ENCODE measurements at regions not wholly inside any gene's neighbourhood (a gene's known extent, or its start where the extent isn't known, plus 50 kb on each side); places are given as distances from the start of the nearest gene placed in this dataset.
"Not testable (repeated sequence)": the region's sequence is repeated elsewhere in the genome, so short reads cannot be mapped to it uniquely, and the experiment has no call there.

DNA sequence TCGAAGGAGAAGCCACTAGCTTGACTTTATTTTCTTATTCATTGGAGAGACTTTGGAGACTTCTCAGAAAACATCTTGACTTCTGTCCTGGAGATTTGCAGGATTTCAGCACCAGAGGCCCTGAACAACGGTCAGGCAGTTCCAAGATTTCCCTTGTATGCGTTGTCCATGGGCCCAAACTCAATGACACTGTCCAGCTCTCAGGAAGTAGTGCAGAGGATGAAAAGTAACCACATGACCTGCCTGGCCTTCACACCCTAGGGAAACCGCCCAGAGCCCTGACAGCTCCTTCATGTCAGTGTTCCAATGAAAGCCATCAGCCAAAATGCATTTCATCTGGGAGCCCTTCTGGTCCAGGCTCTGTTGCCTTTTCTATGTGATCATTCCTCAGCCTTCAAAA, 214.1 kb downstream of the BLID start:
- no peak for DNase-seq (ENCODE audit: low read depth in 2 of 2)

- not testable (repeated sequence) for DNase-seq (ENCODE audit: low read depth in 2 of 2)
Observed at GRCh38 chr11:121901417-121901816, 214.6 kb downstream of the BLID start.

DNA sequence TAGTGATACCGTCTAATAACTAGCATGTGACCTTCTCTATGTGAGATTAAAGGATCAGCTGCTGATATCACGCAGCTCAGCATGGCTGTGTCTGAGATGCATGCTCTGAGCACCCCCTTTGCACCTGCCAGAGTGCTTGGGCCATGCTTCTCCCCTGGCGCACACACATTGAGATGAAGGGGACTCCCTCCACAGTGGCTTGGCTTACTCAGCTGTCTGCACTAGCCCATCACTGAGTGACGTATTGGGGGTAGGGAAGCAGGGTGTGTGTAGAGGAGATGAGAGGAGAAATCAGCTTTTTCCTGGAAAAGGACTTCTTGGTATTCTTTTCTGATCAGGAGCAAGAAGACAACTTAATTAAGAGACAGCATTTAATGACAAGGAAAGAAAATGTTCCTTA, 216.5 kb downstream of the BLID start:
- DNase-seq (ENCODE audit: low read depth in 2 of 2): no peak

GRCh38 chr11:121898903-121899302, 217.1 kb downstream of the BLID start:
- no peak for DNase-seq (ENCODE audit: low read depth in 2 of 2)

GRCh38 chr11:121895919-121896318, 220.1 kb downstream of the BLID start:
- peak in 1 of 2 experiments; percentile 57 for DNase-seq (ENCODE audit: low read depth in 2 of 2)

GRCh38 chr11:121894581-121894980, 221.4 kb downstream of the BLID start:
- DNase-seq (ENCODE audit: low read depth in 2 of 2): no peak

DNA sequence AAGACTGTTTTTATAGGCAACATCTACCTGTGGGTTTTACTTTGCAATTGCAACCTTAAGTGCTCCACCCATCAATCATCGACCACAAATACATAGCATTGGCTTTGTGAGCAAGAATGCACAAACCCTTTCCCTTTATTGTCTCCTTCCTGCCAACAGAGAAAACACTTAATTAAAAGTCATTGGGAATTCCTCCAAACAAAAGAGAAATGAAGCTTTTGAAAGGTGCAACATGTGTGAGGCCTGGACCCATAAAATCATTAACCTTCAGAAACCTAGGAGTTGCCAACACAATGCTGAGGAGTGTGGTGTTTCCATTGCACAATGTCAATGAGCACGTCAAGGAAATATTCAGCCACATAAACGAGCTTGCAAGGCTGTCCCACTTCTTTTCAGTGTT, 223.2 kb downstream of the BLID start:
- DNase-seq (ENCODE audit: low read depth in 2 of 2): no peak

DNA sequence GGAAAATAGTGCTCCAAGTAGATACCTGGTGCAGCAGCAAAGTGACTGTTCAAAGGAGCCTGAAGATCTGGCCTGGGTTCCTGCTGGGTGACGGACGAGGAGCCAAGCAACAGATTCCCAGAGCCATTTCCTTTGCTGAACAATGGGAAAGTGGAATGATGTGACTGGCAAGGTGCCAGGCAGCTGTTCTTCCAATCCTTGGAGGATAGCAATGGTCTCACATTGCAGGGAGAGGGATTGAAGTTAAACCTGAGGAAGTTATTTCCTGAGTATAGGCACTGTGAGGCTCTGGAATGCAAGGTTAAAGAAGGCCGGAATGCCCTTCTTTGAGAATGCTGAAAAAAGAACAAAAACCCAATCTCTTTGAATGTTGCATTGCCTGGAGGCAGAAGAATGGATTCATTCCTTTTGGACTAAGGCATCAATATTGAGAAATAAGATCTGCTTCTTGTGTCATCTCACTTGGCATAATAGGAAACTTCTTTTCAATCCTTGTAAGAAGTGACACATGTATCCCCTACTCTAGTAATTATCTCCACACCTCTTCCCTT, 223.8 kb downstream of the BLID start:
- peak; percentile 62 to 70 for DNase-seq (ENCODE audit: low read depth in 2 of 2)

GRCh38 chr11:121890946-121891515, 225.0 kb downstream of the BLID start:
- no peak for DNase-seq (ENCODE audit: low read depth in 2 of 2)

DNA sequence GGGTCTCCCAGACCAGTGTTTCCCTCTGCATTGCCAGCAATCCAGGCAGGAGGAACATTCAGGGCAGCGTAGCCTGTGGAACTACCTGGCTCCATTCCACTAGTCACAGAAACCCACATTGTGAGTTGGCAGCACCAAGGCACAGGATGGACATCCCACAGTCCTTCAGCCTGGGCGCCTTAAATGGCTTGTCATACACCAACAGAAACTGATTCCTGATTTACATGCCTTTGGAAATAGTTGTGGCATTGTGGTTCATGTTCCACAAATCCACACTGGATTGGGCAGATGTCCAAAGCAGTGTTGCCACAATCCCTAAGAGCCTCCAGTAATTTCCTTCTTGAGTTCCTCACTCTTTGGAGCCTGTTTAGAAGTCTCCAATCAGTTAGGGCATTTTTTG, 225.6 kb downstream of the BLID start:
- peak; percentile 91 to 93 for DNase-seq (ENCODE audit: low read depth in 2 of 2)

- no peak for DNase-seq (ENCODE audit: low read depth in 2 of 2)
Observed at GRCh38 chr11:121889931-121890330, 226.1 kb downstream of the BLID start.

- no peak for DNase-seq (ENCODE audit: low read depth in 2 of 2)
Observed at GRCh38 chr11:121889186-121889585, 226.8 kb downstream of the BLID start.

- no peak for DNase-seq (ENCODE audit: low read depth in 2 of 2)
Observed at GRCh38 chr11:121887976-121888557, 227.9 kb downstream of the BLID start.

DNA sequence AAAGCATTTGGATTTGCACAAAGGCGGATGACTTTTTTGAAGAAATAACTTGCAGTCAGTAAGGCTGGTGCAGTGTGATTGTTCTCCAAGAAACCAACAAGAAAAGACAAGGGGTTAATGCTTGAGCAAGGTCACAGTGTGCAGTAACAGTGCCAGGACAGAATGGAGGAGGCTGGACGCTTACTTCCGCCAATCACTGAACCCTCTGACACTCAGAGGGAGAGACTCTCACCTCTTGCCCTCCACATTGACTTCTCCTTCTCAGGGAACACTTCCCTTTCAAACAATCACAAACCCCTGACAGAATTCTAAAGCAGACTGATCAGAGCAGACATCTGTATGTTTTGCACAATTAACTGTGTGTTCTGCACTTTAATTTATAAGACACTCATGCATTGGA, 228.4 kb downstream of the BLID start:
- DNase-seq (ENCODE audit: low read depth in 2 of 2): no peak

DNA sequence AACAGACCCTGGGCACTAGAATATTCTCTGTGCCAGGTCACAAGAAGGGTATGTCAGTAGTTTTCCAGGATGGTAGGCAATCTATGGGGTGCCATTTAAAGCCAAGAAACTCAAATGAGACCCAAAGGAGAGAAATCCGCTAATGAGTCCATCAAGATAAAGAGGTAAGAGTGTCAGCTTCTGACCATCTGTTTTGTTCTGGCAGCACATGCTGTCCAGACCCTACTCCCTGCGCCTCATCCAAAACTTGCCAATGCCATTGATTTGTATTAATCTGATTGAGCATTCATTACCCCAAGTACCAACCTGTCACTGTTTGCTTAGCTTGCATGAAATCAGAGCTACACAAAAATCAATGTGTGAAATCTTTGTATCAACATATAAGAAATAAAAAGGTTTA, 229.0 kb downstream of the BLID start:
- no peak for DNase-seq (ENCODE audit: low read depth in 2 of 2)

DNA sequence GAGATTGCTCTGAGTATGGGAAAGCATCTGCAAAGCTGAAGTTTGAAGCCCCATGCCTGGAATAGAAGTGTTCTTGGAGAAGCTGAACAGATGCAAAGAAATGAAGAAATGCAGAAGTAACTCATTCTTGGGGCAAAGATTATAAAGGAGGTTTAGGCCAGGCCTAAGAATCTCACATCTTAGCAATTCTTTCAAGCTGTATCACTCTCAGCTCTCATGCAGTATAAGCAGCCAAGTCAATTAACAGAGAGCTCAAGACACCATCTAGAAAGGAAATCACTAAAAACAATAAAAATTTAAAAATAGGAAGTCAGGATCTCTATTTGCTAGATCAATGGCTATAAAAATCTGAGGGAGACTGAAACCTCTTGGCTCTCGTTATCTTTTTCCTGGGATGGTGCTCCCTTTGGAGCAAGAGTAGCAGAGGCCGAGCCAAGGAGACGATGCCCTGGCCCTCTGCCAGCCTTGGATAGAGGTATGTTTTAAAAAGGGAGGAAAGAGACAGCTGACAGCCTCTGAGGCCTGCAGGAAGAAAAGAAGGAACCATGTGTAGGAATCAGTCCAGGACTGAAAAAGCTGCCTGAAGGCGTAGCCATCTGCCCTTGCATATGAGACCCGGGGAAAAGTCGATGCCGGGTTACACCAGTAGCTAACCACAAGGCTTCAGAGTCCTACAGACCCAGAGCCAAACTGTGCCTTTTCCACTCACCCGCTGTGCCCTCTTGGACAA, 229.8 kb downstream of the BLID start:
- no peak for DNase-seq (ENCODE audit: low read depth in 2 of 2)

GRCh38 chr11:121884626-121885025, 231.4 kb downstream of the BLID start:
- no peak for DNase-seq (ENCODE audit: low read depth in 2 of 2)

DNA sequence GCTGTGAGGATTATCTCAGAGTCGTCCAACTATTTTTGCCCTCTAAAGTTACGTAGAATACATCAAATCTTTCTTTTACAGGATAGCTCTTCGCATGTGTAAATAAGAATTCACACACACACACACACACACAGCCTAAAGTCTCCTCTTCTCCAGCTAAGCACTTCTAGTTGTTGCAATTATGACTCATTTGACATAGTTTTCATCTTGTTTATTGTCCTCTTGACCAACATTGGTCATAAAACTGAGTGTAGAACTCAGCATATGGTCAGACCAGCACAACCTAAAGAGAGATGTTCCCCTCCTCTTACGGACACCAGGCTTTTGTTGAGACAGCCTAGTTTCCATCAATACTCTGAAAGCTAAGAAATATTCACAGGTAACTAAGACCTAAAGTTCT, 234.2 kb downstream of the BLID start:
- no peak for DNase-seq (ENCODE audit: low read depth in 2 of 2)

DNA sequence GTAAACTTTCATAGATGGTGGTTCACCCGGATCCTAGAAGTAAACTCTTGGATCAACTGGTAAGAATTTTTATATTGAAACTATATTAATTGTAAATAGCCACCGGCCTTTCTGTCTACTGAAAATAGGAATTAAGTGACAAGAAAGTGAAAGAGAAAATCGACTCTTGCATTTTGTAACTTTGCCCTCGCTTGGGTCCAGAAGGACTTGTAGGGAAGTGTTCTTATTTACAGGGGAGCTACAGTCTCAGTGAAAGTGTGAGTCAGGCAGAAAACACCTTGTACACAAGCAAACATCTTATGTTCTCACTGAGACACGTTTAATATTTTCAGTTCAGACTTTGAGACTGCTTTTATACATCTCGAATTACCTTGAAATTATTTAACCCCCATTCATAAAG, 238.9 kb downstream of the BLID start:
- no peak for DNase-seq (ENCODE audit: low read depth in 2 of 2)

GRCh38 chr11:121873766-121874165, 242.2 kb downstream of the BLID start:
- no peak for DNase-seq (ENCODE audit: low read depth in 2 of 2)

DNA sequence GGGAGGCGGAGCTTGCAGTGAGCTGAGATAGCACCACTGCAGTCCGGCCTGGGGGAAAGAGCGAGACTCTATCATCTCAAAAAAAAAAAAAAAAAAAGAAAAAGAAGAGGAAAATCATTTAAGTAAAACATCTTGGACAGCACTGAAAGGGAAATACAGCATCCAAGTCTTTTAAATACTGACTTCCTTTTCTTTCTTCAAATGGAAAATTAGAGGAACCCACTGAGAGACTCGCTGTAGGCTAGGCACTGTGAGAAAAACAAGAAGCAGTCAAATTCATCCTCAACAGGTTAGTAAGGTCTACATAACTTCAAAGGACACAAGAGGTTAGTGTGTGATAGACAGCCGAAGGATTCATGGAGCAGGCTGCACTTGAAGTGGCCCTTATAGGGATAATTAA, 243.7 kb downstream of the BLID start:
- DNase-seq (ENCODE audit: low read depth in 2 of 2): no peak

DNA sequence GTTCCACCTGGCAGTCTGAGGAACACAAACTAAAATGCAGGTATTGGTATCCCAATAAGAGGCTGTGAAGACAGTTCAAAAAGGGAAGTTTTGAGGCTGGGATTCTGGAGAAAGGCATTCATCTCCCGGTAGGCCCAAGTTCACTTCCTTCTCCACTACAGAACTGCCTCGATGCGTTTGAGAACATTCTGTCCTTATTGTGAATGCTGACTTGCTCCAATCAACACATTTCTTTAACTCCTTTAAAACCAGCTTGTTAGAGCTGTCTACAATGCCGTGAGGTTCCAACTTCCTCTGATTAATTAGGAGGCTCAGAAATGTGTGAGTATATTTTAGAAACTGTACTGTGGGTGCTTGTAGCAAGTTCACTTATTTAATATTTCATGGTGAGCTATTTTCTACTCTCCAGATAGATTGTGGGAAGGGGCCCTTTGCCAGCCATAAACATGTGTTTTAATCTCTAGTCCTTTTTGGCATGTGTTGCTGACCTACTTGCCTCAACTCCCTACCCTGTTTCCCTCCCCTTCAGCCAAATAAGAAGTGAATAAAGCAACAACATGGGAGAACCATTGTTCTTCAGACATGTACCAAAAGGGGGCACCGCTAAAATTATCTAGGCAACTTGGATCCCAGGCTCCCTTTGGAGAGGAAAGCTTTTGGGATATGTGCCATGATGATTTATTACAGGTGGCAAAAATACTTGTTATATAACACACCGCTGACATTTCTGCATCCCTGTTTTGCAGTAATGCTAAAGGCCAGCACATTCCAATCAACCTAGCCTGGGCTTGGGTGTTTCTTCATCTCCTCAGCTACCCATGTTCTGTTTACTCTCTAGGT, 245.6 kb downstream of the BLID start:
- no peak for DNase-seq (ENCODE audit: low read depth in 2 of 2)
